ENCODE measurements at regions not wholly inside any gene's neighbourhood (a gene's known extent, or its start where the extent isn't known, plus 50 kb on each side); places are given as distances from the start of the nearest gene placed in this dataset.

GRCh38 chr10:65846949-65847348 is 1078.9 kb upstream of the LRRTM3 start:
- no peaks in the 10 kb centered on the region for H3K27me3 Mint-ChIP-seq (ENCODE audit: insufficient read depth, unreplicated experiment)
- DNase-seq (ENCODE audit: unreplicated experiment): no peak
- H3K27ac Mint-ChIP-seq (ENCODE audit: low read depth, unreplicated experiment): no peak overlapping the region
- H3K9me3 Mint-ChIP-seq (ENCODE audit: unreplicated experiment): no peaks in the 10 kb centered on the region
- H3K4me3 Mint-ChIP-seq (ENCODE audit: unreplicated experiment): no peak overlapping the region
- ChIA-PET POLR2A (no interaction called here), CTCF (interaction anchor here (0.6 kb wide), 1 partner anchor 12 kb away, joined by 3 read pairs; no protein-coding TSS in a partner anchor)
- intact Hi-C loops (cut with micrococcal nuclease): no loop called here
- H3K36me3 Mint-ChIP-seq (ENCODE audit: insufficient read depth, unreplicated experiment): no peaks in the 10 kb centered on the region
- no peak for TF ChIP-seq CTCF (IDR thresholded peaks at IDR 0.05; ENCODE audit: unreplicated experiment)
- H3K4me1 Mint-ChIP-seq (ENCODE audit: insufficient read depth, unreplicated experiment): no peaks in the 10 kb centered on the region
- BruUV-seq (replicated peaks): no TSS peak

- H3K27ac Mint-ChIP-seq (ENCODE audit: low read depth, unreplicated experiment): no peak overlapping the region
- ChIA-PET POLR2A (no interaction called here), CTCF (interaction anchor here (0.6 kb wide), 1 partner anchor 111 kb away, joined by 3 read pairs; no protein-coding TSS in a partner anchor)
- BruUV-seq (replicated peaks): no TSS peak
- TF ChIP-seq CTCF (IDR thresholded peaks at IDR 0.05; ENCODE audit: unreplicated experiment): no peak
- H3K4me1 Mint-ChIP-seq (ENCODE audit: insufficient read depth, unreplicated experiment): no peaks in the 10 kb centered on the region
- intact Hi-C loops (cut with micrococcal nuclease): no loop called here
- no peak overlapping the region for H3K4me3 Mint-ChIP-seq (ENCODE audit: unreplicated experiment)
- H3K36me3 Mint-ChIP-seq (ENCODE audit: insufficient read depth, unreplicated experiment): no peaks in the 10 kb centered on the region
- no peaks in the 10 kb centered on the region for H3K9me3 Mint-ChIP-seq (ENCODE audit: unreplicated experiment)
- no peak for DNase-seq (ENCODE audit: unreplicated experiment)
- no peaks in the 10 kb centered on the region for H3K27me3 Mint-ChIP-seq (ENCODE audit: insufficient read depth, unreplicated experiment)
Observed at GRCh38 chr10:65847436-65848230, 1078.2 kb upstream of the LRRTM3 start.

GRCh38 chr10:65858841-65859240 is 1067.0 kb upstream of the LRRTM3 start:
- Mint-ChIP-seq H3K27ac (ENCODE audit: low read depth, unreplicated experiment) (no peak overlapping the region), H3K27me3 (ENCODE audit: insufficient read depth, unreplicated experiment) (no peaks in the 10 kb centered on the region), H3K4me1 (ENCODE audit: insufficient read depth, unreplicated experiment) (peaks cover 16% of the 10 kb centered on the region), H3K36me3 (ENCODE audit: insufficient read depth, unreplicated experiment) (no peaks in the 10 kb centered on the region), H3K9me3 (ENCODE audit: unreplicated experiment) (no peaks in the 10 kb centered on the region), H3K4me3 (ENCODE audit: unreplicated experiment) (no peak overlapping the region)
- TF ChIP-seq CTCF (IDR thresholded peaks at IDR 0.05; ENCODE audit: unreplicated experiment): no peak
- POLR2A ChIA-PET: no interaction called here
- CTCF ChIA-PET: interaction anchor here (0.6 kb wide), 1 partner anchor 20 kb away, joined by 3 read pairs; no protein-coding TSS in a partner anchor
- DNase-seq (ENCODE audit: unreplicated experiment): no peak
- intact Hi-C loops (cut with micrococcal nuclease): no loop called here
- no TSS peak for BruUV-seq (replicated peaks)

GRCh38 chr10:65861249-65861648 is 1064.6 kb upstream of the LRRTM3 start:
- POLR2A ChIA-PET: interaction anchor here (0.9 to 1.4 kb wide), 2 partner anchors 8 to 29 kb away, joined by 3 to 4 read pairs; no protein-coding TSS in a partner anchor
- BruUV-seq (replicated peaks): no TSS peak
- CTCF ChIA-PET: no interaction called here
- no peak overlapping the region for H3K4me3 Mint-ChIP-seq (ENCODE audit: unreplicated experiment)
- intact Hi-C loops (cut with micrococcal nuclease): loop anchor here (5.0 kb wide), 1 partner anchor 1129 kb away; no protein-coding TSS in a partner anchor
- DNase-seq (ENCODE audit: unreplicated experiment): peak; percentile 58
- no peak for TF ChIP-seq CTCF (IDR thresholded peaks at IDR 0.05; ENCODE audit: unreplicated experiment)
- H3K9me3 Mint-ChIP-seq (ENCODE audit: unreplicated experiment): no peaks in the 10 kb centered on the region
- no peaks in the 10 kb centered on the region for H3K36me3 Mint-ChIP-seq (ENCODE audit: insufficient read depth, unreplicated experiment)
- H3K27me3 Mint-ChIP-seq (ENCODE audit: insufficient read depth, unreplicated experiment): no peaks in the 10 kb centered on the region
- H3K27ac Mint-ChIP-seq (ENCODE audit: low read depth, unreplicated experiment): peak overlapping the region; percentile 37
- H3K4me1 Mint-ChIP-seq (ENCODE audit: insufficient read depth, unreplicated experiment): peaks cover 16% of the 10 kb centered on the region

Measured in MCF 10A (cell line).